ENCODE measurements at regions not wholly inside any gene's neighbourhood (a gene's known extent, or its start where the extent isn't known, plus 50 kb on each side); places are given as distances from the start of the nearest gene placed in this dataset.

GRCh38 chr6:111996144-111996865 lies 57.6 kb upstream of the CCN6 start:
- H3K9me3 Mint-ChIP-seq: no peaks in the 10 kb centered on the region
- H3K4me3 Mint-ChIP-seq: no peak overlapping the region
- peak overlapping the region; percentile 51 for H3K27ac Mint-ChIP-seq
- DNase-seq (ENCODE audit: low spot score): no peak
- no peaks in the 10 kb centered on the region for H3K36me3 Mint-ChIP-seq (ENCODE audit: low read depth)
- intact Hi-C loops (cut with micrococcal nuclease): no loop called here
- H3K27me3 Mint-ChIP-seq (ENCODE audit: insufficient read depth): no peaks in the 10 kb centered on the region
- H3K4me1 Mint-ChIP-seq (ENCODE audit: low read depth): peaks cover 53% of the 10 kb centered on the region

GRCh38 chr6:111997078-111997852 lies 56.6 kb upstream of the CCN6 start:
- H3K4me3 Mint-ChIP-seq: peak overlapping the region; percentile 45
- no peaks in the 10 kb centered on the region for H3K27me3 Mint-ChIP-seq (ENCODE audit: insufficient read depth)
- DNase-seq (ENCODE audit: low spot score): peak; percentile 68
- H3K9me3 Mint-ChIP-seq: no peaks in the 10 kb centered on the region
- peak overlapping the region; percentile 46 for H3K27ac Mint-ChIP-seq
- peaks cover 46% of the 10 kb centered on the region for H3K4me1 Mint-ChIP-seq (ENCODE audit: low read depth)
- intact Hi-C loops (cut with micrococcal nuclease): loop anchor here (1.0 kb wide), 4 partner anchors 46 to 287 kb away; partner anchors contain the start of gene FYN
- no peaks in the 10 kb centered on the region for H3K36me3 Mint-ChIP-seq (ENCODE audit: low read depth)

GRCh38 chr6:111997853-111998208 lies 56.1 kb upstream of the CCN6 start:
- intact Hi-C loops (cut with micrococcal nuclease): loop anchor here (1.0 to 2.0 kb wide), 5 partner anchors 17 to 288 kb away; partner anchors contain the start of gene FYN
- peaks cover 42% of the 10 kb centered on the region for H3K4me1 Mint-ChIP-seq (ENCODE audit: low read depth)
- H3K27ac Mint-ChIP-seq: no peak overlapping the region
- no peak for DNase-seq (ENCODE audit: low spot score)
- no peaks in the 10 kb centered on the region for H3K27me3 Mint-ChIP-seq (ENCODE audit: insufficient read depth)
- no peak overlapping the region for H3K4me3 Mint-ChIP-seq
- no peaks in the 10 kb centered on the region for H3K36me3 Mint-ChIP-seq (ENCODE audit: low read depth)
- H3K9me3 Mint-ChIP-seq: no peaks in the 10 kb centered on the region

GRCh38 chr6:112002307-112002706 lies 51.6 kb upstream of the CCN6 start:
- intact Hi-C loops (cut with micrococcal nuclease): no loop called here
- Mint-ChIP-seq H3K4me3 (no peak overlapping the region), H3K27me3 (ENCODE audit: insufficient read depth) (no peaks in the 10 kb centered on the region), H3K36me3 (ENCODE audit: low read depth) (peaks cover 2% of the 10 kb centered on the region), H3K9me3 (no peaks in the 10 kb centered on the region), H3K27ac (peak overlapping the region; percentile 21), H3K4me1 (ENCODE audit: low read depth) (peaks cover 13% of the 10 kb centered on the region)
- no peak for DNase-seq (ENCODE audit: low spot score)
